HG02870 (cell line): ENCODE measurements at regions not wholly inside any gene's neighbourhood (a gene's known extent, or its start where the extent isn't known, plus 50 kb on each side); places are given as distances from the start of the nearest gene placed in this dataset.
"Not testable (repeated sequence)": the region's sequence is repeated elsewhere in the genome, so short reads cannot be mapped to it uniquely, and the experiment has no call there.

Source experiments
- ATAC-seq: cut with Tn5 transposase; IDR thresholded peaks from one replicate; pipeline ENCODE4 v1.9.1; 2021; ENCODE audit warnings: mild to moderate bottlenecking, moderate library complexity; ENCODE audit not compliant: unreplicated experiment

DNA sequence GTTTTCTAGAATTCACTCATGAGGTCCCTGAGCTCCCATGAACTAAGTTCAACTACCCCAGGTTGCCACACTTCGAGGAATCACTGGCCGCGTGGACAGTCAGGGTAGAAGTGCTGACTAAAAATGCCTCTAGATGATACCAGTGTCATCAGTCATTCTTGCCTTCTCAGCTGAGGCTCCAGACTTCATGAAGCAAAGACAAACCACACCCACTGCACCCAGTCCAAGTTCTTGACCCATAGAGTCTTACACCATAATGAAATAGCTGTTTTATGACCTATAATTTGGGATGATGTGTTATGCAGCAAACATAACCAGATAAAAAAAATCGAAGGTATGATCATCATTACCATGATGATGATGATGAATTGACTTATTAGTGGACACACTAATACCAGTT is 632.9 kb upstream of the TLE4 start:
- ATAC-seq = no peak

DNA sequence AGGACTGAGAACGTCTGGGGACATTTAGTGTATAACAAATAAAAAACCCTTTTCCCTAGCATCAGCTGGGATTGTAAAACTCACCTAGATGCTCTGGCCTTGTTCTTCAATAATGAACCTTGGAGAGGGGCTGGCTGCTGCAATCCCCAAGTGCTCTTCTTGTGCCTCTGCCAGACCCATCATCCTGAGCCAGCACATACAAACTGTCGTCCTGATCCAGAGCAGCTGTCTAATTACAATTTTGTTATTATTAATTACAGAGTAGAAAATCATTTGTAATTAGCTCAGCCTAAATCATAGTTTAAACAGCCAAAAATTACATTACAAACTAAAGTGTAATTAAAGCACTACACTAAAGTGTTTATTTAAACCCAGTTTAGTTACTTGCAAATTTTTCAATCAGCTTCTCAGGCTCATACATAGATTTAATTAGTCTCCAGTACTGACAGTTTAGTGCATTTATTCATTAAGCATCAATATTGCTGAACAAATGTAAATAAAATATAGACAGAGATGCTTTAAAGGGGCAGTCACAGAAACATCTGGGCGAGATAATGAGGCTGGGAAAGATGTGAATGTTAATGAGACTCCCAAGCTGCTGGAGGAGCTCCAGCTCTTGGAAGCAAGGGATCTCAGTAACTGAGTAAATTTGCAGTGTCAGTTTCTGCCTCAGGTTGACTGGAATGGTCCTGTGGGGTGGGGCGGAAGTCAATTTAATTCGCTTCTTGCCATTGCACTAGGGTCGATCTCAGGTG is 632.3 kb upstream of the TLE4 start:
- no peak for ATAC-seq

DNA sequence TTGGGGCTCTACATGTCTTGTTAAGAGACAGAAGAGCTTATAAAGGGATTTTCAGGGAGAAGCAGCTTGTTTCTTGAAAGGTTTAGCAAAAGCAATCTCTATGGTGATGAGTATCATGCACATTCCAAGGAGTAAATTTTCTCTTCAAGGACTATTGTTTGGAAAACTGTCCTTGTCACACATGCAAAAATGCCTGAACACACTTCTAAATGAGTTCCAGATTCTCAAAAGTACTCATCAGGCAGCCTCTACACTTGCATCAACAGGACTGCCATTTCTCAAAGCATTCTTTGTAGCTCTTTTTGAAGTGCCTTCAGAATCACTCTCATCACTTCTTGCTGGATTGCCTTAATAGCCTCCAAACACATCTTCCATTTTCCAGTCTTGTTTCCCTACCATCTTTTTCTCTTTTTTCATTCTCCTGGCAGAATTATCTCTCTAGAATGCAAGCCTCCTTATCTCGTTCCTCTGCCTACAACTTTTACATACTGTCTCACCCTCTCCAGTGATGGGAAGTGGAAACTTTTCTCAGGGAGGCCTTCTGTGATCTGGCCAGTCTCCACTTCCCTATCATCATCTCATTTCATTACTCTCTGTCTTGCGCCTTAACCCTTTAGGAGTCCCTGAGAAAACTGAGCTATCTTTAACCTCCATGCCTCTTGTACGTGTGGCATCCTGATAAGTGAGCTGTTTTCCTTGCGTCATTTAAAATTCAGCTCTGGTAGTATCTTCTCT is 631.5 kb upstream of the TLE4 start:
- no peak for ATAC-seq

DNA sequence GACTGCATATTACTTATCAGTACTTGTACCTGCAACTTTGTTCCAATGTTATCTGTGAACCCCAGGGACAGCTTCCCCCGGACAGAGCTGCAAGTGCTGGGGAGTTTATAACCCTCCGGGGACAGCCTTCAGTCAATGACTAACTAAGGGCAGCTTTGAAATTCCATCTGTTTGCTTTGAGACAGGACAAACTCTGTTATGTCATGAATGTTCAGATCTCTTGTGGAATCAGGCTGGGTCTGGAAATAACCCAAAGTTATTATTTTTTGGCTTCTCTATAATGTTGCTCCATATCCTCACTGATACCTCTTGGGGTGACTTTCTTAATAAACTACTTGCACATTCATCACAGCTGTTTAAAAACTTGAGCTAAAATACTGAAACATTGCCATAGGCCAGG is 617.5 kb upstream of the TLE4 start:
- no peak for ATAC-seq

DNA sequence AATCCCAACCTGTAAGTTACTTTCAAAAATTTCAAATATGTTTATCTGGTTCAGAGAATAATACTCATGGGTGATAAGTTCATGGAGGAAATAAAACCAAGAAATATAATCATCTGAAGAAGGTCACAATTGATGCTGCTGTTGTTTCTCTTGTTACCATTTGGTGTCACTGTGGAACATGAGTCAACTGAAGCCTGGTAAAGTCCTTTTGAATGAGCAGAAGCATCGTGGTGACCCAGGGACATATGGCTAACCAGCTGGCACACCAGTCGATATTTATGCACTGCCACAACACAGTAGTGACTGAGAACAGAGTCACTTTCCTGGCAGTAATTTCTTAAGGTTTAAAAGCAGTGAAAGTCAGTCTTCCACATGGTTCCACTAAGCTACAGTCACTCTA is 612.9 kb upstream of the TLE4 start:
- ATAC-seq = no peak

DNA sequence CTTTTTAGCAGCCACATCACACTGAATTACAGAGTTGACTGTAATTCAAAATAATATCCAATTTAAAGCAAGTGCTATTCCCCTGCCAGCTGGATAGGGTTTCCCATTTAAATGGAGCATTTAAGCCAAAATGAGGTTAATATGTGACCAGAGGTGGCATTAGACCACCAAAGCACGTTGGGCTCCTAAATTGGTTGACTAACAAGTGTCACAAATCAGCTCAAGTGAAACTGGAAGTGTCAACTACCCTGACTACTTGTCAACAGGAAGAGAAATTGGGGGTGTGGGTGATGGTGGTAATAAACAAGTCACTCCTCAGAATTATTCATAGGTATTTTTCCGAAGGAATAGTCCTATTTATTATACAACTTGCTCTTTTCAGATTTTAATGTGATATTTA is 609.6 kb upstream of the TLE4 start:
- no peak for ATAC-seq

DNA sequence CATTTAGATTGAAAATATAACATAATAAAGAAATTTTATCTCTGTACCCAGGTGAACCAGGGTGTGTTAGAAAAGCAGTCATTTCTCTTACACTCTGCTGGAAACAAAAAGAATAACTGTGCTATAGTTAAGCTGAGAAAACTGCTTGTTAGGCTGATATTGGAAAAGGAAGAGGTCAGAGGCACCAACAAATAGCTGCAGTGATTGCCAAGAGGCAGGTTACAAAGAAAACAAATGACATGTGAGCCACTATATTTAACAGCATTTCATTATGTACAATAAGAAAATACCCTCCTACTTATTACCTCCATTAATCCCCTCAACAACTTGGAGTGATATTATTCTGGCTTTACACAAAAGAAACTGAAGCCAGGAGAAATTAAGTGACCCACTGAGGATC is 607.9 kb upstream of the TLE4 start:
- ATAC-seq = no peak

DNA sequence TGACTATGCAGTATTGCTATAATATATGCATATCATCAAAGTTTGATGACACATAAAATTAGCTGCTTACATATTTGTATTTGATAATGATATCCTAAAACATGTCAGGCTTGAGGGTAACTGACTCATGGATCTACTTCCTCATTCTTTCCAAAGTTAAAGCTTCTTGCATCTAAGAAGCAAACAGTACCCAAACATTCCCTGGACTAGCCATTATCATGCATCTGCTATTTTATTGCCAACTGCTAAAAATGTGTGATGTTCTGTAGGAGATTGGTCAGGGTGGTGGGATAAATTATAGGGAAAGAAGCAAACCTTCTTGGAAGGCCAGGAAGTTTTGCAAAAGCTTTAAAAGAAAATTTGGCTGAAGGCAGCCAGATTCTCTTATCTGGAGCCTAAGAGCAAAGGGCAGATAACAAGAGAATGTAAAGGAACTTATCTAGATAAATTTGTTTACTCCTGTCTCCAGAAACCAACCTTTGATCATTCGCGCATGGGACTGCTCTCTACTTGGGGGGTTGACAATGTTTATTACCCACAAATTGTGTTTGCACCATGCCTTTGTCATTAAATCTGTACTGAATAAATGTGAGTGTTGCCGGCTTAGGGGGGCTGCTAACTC is 604.1 kb upstream of the TLE4 start:
- no peak for ATAC-seq

DNA sequence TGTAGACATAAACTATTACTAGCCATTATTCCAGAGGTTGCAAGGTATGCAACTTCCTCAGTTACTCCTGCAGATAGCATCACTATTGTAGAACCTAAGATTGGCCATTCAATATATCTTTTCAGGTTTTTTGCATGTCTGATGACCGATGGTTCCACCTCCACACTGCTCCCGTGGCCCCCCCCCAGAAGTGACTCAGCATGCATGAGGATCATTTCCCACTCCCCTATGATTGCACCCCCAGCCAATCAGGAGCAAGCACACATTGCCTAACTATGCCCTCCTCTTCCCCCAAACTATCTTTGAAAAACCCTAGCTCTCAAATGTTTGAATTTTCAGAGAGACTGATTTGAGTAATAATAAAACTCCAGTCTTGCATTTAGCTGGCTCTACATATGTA is 601.4 kb upstream of the TLE4 start:
- no peak for ATAC-seq

DNA sequence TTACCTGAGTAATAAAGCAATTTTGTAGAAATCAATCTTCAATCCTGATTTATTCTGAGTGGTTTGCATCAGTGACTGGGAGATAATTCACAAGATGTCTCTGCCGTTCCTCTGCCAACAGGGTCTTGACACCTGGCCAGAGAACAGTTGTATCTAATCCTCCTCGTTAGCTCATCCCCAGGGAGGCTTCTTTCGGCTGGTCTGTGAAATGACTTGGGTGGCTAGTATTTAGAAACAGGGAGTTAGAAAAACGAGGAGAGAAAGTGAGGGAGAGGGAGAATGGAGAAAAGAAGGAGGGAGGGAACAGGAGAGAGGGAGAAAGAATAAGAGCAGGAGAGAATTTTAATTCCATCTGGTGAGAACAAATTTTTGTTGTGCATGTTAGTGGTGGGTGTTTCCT is 600.2 kb upstream of the TLE4 start:
- ATAC-seq = no peak

DNA sequence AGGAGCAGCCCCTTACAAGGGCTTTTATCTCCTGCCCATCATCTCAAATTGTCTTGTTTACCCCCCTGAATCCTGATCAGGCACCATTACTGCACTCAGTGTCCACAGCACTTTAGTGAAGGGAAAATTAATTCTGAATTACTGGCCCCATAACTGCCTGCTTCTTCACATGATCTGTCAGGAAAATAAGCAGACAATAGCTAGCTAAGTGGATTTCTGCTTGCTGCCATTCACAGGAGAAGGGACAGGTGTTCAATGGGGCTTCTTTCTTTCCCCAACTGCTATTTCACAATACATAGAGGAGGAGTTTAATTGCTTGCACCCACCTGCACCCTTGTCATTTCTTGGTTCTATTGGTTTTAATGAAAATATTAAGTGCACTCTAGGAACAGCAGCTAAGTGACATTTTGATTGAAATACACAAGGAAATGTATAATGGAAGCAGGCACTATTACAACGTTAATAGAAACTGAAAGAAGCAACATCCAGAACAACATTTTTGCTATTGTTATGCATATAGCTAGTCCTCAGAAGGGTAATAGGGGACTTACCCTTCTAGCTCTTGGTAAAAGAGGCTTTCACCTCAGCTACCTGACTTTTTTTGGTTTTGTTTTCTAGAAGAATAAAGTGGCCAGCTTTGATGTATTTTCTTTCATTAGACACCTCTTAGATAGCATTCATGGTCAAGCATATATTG is 599.3 kb upstream of the TLE4 start:
- no peak for ATAC-seq

DNA sequence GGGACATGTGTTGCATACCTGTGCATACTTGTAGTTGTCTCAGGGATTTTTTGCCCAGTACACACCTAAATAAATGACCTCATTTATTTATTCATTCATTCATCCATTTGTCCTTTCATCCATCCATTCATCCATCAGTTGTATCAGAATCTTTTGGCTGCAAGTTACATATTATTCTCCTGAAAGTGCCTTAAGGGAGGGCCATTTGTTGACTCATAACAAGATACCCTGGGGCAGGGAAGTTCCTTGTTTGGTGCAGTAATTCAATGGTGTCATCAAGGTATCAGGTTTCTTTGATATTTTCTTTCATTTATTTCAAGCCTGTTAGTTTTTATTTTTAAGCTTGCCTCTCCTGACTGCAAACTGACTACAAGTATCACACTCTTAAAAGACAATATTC is 597.9 kb upstream of the TLE4 start:
- no peak for ATAC-seq

DNA sequence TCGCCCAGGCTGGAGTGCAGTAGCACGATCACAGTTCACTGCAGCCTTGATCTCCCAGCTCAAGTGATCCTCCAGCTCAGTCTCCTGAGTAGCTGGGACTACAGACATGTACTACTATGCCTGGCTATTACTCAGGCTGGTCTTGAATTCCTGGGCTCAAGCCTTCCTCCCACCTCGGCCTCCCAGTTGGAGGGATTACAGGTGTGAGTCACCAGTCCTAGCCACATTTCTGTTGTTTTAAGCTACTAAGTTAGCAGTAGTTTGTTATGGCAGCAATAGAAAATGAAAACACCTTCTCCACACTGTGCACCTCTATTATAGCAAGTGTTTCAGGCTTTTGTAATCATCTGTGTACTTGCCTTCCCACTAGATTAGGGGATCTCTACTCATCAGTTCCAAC is 588.9 kb upstream of the TLE4 start:
- no peak for ATAC-seq

DNA sequence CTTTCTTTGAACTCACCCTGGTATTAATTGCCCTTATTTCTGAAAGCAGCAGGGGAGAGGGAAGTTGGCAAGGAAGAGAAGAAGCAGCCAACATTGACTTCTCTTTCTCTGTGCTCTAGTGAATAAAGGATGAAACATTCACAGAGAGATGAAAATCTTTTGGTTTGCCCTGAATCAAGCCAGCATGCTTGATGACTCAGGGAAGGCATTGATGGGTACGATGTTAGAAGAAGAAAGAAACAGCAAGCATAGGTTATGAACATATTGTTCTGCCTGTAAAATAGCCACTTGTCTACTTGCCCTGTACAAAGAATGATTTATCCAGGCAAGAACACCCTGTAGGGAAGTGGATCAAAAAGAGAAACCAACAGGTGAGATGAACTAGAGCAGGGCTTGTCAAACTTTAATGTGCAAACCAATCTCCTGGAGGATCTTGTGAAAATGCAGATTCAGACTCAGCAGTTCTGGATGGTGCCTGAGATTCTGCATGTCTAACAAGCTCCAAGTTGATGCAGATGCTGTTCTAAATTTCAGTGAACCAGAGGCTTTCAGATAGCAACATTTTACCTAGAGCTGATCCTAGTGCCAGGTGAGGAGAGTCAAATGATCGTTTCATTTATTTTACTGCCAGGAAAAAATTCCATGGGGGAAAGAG is 586.6 kb upstream of the TLE4 start:
- ATAC-seq = no peak

DNA sequence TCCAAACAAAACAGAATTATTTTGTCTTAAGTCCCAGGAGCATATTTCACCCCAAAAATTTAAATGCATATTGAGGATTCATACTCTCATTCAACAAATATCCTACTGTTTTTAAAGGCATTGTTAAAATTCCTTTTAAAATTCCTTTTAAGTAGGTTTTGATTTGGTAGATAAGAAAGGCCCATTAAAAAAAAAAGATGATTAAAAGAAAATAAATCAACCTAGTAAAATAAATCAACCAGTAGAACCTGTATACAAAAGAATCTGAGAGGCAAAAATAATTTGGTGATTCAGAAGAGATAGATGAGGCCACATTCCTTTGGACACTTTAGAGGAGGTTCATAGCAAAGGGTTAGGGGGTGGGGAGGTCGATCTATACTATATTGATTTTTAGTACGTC is 585.3 kb upstream of the TLE4 start:
- ATAC-seq = no peak

DNA sequence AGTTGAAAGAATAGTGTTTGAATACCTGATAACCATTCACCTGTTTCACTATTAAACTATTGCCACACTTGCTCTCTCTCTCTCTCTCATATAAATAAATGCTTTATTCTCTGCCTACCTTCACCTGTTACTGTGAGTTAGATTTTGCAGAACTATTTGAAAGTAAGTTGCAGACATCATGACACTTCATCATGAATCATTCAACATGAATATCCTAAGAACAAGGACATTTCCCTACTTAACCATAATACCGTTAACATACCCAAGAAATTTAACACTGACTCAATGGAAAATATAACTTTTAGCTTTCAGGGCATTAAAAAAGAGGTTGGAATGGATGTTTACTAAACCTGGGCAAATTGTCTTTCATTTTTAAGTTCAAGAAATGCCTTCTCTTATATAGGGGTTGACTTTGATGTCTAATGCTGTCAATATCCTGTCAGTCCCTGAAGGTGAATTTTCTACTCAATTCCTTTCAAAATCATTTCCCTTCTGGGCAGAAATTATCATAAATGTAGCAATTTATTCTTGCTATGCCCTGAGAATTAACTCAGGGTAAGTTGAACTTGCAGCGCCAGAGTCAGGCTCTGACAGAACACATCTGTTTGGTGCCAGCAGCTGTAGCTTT is 582.6 kb upstream of the TLE4 start:
- no peak for ATAC-seq

DNA sequence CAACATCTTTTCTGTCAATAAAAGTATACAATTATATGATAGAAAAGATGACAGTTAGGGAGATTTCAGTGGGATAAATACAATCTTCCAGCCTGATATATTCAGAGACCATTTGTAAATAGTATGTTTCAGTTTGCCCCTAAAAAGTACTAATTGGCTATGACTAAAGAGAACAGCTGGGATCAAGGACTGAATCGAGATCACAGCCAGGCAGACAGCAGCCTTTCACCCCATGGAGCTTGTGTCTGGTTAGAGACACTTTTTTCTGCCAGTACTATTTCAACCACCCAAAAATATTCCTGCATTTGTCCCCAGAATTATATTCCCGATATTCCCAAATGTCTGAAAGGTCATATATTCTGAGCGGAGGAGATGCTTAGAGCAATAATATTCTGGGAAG is 577.3 kb upstream of the TLE4 start:
- no peak for ATAC-seq

DNA sequence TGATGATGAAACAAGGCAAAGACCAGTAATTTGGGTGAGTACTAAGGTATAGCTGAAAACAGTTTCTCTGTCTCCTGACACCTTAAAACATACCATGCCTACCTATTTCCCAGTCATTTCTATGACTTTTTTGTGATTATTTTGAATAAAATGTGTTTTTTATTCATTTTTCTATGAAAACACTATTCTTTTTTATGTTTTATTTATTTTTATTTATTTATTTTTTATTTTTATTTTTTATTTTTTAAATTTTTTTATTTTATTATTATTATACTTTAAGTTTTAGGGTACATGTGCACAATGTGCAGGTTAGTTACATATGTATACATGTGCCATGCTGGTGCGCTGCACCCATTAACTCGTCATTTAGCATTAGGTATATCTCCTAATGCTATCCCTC is 576.8 kb upstream of the TLE4 start:
- not testable (repeated sequence) for ATAC-seq

DNA sequence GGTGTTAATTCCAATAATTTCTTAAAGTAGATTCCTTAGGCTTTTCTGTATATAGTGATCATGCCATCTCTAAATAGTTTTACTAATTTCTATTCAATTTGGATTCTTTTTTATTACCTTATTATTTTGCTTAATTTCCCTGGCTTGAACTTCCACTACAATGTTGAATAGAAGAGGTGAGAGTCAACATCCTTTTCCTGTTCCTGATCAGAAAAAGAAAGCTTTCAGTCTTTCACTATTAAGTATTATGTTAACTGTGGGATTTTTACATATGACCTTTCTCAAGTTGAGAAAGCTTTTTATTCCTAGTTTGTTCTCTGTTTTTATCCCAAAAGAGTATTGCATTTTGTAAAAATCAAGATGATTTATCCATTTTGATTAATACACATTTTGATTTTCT is 574.5 kb upstream of the TLE4 start:
- no peak for ATAC-seq

DNA sequence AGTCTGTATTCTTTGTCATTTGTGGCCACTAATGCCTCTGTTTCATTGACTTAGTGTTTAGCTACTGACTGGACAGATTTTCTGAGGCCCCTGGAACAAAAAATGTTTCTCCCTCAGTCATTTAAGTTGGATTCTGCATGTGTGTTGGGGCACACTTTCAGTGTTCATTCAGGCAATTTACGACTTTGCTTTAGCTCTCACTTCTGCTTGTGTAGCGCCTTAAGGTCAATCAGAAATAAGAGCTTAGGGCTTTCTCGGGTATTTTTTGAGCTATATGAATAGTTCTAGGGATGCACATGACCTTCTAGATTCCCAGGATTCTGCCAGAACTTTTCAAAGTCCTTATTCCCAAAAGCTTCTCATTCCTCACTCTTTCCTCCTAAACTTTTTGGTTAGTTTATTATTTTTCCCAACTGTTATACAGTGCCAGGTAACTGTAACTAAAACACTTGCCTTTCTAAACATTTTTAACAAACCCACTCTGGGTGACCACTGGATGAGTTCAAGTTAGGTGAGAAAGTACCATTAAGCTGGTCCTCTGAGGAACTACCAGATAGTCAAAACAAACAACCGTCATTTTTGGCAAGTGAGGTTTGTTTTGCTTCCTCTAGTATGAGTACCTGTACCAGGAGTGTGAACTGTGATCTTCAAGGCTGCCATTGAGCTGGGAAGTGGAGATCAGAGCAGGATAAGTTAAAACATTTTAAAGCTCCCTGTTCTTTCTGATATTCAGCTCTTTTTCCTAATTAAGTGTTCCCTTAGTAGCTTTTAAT is 571.3 kb upstream of the TLE4 start:
- ATAC-seq = no peak
